HG03342 (cell line): ENCODE measurements at regions not wholly inside any gene's neighbourhood (a gene's known extent, or its start where the extent isn't known, plus 50 kb on each side); places are given as distances from the start of the nearest gene placed in this dataset.

Experiments used
- ATAC-seq: cut with Tn5 transposase; IDR thresholded peaks from one replicate; pipeline ENCODE4 v1.9.1; 2021; ENCODE audit warnings: mild to moderate bottlenecking, moderate library complexity; ENCODE audit not compliant: unreplicated experiment

GRCh38 chr18:40523287-40523686, 1431.7 kb upstream of the PIK3C3 start:
- ATAC-seq: no peak

GRCh38 chr18:40501026-40501425, 1454.0 kb upstream of the PIK3C3 start:
- ATAC-seq: no peak

- no peak for ATAC-seq
Observed at GRCh38 chr18:40494603-40495002, 1460.4 kb upstream of the PIK3C3 start.

GRCh38 chr18:40493316-40493715, 1461.7 kb upstream of the PIK3C3 start:
- ATAC-seq: no peak

GRCh38 chr18:40489301-40489700, 1465.7 kb upstream of the PIK3C3 start:
- ATAC-seq: no peak

- ATAC-seq: no peak
Observed at GRCh38 chr18:40485318-40485717, 1469.7 kb upstream of the PIK3C3 start.

- no peak for ATAC-seq
Observed at GRCh38 chr18:40473221-40474029, 1481.6 kb upstream of the PIK3C3 start.

GRCh38 chr18:40470723-40471122, 1484.3 kb upstream of the PIK3C3 start:
- no peak for ATAC-seq

GRCh38 chr18:40469851-40470250, 1485.2 kb upstream of the PIK3C3 start:
- no peak for ATAC-seq

GRCh38 chr18:40469316-40469715, 1485.7 kb upstream of the PIK3C3 start:
- ATAC-seq: no peak

- no peak for ATAC-seq
Observed at GRCh38 chr18:40464032-40464431, 1491.0 kb upstream of the PIK3C3 start.

GRCh38 chr18:40453903-40454302, 1501.1 kb upstream of the PIK3C3 start:
- no peak for ATAC-seq

- no peak for ATAC-seq
Observed at GRCh38 chr18:40452599-40452998, 1502.4 kb upstream of the PIK3C3 start.

- no peak for ATAC-seq
Observed at GRCh38 chr18:40450751-40451150, 1504.3 kb upstream of the PIK3C3 start.

- no peak for ATAC-seq
Observed at GRCh38 chr18:40447820-40448219, 1507.2 kb upstream of the PIK3C3 start.

GRCh38 chr18:40440088-40440487, 1514.9 kb upstream of the PIK3C3 start:
- no peak for ATAC-seq

- no peak for ATAC-seq
Observed at GRCh38 chr18:40437517-40437916, 1517.5 kb upstream of the PIK3C3 start.

GRCh38 chr18:40431071-40431985, 1523.7 kb upstream of the PIK3C3 start:
- ATAC-seq: no peak

GRCh38 chr18:40423291-40423690, 1531.7 kb upstream of the PIK3C3 start:
- ATAC-seq: no peak

- no peak for ATAC-seq
Observed at GRCh38 chr18:40420675-40421074, 1534.4 kb upstream of the PIK3C3 start.

- ATAC-seq: no peak
Observed at GRCh38 chr18:40417501-40417900, 1537.5 kb upstream of the PIK3C3 start.

GRCh38 chr18:40415821-40416220, 1539.2 kb upstream of the PIK3C3 start:
- ATAC-seq: no peak
